ENCODE measurements at regions not wholly inside any gene's neighbourhood (a gene's known extent, or its start where the extent isn't known, plus 50 kb on each side); places are given as distances from the start of the nearest gene placed in this dataset.
"Not testable (repeated sequence)": the region's sequence is repeated elsewhere in the genome, so short reads cannot be mapped to it uniquely, and the experiment has no call there.

DNA sequence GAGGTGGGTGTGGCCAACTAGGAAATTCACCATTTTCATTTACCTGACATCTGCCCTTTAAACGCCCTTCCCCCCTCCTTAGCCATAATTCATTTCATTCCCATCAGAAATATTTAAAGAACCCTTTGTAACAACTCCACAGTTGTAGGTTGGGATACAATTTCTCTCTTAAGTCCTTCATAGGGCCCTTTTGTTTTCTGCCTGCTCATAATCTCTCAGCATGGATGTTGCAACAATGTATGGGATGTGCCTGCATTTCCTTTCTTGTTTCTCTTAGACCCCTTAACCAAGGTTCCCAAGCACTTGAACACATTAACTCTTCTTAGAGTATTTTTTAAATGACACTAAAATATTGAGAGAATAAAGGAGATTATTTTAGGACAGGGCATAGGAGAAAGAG, 51.7 kb upstream of the MYO10 start:
- DNase-seq: no peak

DNA sequence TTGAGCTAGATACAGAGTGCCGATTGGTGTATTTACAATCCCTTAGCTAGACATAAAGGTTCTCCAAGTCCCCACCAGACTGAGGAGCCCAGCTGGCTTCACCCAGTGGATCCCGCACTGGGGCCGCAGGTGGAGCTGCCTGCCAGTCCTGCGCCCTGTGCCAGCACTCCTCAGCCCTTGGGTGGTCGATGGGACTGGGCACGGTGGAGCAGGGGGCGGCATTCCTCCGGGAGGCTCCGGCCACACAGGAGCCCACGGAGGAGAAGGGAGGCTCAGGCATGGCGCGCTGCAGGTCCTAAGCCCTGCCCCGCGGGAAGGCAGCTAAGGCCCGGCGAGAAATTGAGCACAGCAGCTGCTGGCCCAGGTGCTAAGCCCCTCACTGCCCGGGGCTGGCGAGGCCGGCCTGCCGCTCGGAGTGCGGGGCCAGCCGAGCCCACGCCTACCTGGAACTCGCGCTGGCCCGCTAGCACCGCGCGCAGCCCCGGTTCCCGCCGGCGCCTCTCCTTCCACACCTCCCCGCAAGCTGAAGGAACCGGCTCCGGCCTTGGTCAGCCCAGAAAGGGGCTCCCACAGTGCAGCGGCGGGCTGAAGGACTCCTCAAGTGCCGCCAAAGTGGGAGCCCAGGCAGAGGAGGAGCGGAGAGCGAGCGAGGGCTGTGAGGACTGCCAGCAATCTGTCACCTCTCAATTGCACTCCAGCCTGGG, 54.9 kb upstream of the MYO10 start:
- not testable (repeated sequence) for DNase-seq

DNA sequence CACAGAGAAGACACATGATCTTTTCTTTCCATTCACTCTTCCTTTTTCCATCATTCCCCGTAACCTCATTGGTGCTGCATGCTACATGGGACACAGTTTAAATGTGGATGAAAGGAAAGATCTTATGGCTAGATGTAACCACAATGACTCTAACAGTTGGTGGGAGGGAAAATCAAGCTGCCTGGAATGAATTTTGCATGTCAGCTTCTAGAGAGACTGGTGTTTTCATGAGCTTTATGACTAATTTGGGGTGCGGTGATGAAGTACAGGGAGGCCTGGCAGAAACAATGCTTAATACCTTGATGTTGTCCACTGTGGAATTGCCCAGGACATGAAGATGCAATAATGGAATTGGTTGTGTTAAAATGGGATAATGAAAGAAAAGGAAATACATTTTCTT, 55.9 kb upstream of the MYO10 start:
- DNase-seq: peak; percentile 15

DNA sequence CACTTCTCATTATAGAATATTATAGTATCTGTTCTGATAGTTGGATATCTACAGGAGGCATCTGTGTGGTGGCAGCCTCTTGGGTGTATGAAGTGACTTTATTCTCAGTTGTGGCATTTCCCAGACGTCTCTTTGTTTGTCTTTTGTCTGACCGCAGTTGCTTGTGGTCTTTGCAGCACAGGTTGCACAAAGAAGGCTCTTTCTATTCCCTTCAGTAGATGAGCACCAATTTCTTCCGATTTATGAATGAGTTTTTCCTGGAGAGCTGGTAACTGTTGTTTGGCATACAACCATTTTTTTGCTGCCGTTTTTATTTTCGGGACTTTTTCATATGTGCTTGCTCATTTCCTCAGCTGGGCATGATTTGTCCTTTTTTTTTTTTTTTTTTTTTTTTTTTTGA, 56.4 kb upstream of the MYO10 start:
- no peak for DNase-seq

DNA sequence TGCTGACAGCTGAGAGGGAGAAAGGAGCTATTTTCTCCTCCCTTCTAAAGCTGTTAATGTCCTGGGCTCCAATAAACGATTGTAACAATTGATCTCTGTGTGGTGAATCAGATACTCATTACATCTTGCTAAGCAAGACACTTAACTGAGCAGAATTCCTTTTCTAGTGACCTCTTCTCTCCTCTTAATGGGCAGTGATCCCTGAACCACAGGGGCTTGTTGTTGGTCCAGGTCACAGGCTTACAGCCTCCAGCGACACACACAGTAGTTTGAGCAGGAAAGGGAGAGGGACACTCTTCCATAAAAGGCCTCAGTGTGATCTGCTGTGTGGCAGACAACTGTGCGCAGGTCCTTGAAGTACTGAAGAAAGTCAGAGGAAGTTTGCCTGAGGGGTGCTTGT, 58.5 kb upstream of the MYO10 start:
- DNase-seq: no peak

DNA sequence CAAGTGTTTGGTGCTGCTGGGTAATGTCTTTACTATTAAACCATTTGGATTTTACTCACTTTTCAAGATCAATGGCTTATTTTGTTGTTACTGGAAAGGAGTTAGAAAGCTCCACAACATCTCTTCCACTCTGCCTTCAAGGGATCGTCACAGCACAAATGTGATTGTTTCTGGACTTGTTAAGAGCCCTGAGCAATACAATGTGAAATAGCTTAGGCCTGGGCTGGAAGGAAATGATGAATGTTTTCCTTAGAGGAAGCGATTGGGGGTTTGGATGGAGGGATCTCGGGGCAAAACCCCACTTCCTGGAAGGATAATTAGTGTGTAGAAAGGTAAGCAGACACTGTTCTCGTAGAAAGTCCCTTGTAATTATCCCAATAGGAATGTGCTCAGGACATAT, 59.3 kb upstream of the MYO10 start:
- DNase-seq: no peak

DNA sequence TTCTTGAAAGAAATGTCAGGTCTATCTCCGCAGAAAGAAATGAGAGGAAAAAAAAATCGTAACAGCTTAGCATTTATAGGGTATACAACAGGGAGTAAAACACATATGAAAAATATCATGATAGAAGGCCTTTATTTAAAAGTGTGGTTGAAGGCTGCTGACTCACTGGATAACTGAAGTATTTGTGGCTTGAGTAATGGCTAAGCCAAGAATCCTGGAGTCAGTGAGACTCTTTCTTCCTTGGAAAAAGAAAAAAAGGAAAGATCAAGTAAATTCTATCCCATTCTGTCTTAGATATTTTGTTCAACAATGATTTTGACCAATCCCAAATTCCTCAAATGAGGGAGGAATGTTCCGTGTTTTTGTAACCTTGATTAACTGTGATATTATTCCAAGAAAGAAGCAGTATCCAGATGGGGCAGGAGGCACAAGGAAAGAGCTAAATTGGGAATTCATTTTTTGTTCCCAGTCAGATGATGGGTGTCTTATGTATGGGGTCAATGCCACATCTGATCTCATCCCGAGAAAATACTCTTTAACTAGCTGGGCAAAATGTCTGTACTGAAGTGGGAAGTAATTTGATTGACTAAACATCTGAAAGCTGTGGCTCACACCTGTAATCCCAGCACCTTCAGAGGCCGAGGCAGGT, 64.3 kb upstream of the MYO10 start:
- DNase-seq: peak; percentile 97

DNA sequence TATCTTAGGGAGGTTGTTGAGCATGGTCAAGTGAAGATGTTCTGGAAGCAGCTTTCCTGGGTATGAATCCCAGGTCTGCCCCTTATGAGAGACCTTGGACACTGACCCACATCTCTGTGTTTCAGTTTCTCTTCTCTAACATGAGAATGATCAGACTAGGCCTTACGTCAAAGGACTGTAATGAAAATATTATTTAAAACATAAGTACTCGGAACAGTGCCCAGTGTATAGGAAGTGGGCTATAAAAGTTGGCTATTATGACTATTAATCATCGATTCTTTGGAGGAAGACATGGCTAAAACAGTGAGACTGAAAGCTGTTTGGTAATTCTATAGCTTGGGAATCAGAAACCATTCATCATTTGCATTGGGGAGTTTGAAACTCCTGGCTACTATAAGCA, 65.3 kb upstream of the MYO10 start:
- DNase-seq: no peak

DNA sequence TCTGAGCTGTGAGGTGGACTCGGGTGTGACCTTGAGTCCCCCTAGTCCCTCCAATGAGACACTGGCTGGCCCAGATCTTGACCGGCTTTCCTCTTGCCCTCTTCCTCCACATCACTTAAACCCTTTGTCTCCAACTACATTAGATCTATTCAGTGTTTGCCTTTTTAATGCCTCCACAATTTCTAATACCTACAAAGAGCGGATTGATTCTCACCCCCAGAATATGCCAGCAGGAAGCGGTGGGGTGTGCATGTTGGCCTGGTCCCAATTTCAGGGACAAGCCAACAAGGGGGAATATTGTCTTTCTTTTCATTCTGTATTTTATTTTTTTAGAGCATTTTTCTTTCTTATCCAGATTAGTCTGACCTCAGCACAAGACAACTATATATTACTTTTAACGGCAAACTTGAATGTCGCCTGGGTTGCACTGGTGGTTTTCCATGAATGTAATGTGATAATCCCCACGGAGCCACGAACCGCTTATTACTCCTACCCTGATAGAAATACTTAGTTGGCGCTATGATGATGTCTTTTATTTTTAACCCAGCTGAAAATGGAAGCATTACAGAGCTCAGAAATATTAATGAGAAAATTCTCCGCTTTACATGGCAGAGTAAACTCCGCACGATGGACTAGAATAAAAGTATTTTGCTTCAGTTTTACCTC, 68.5 kb upstream of the MYO10 start:
- no peak for DNase-seq

DNA sequence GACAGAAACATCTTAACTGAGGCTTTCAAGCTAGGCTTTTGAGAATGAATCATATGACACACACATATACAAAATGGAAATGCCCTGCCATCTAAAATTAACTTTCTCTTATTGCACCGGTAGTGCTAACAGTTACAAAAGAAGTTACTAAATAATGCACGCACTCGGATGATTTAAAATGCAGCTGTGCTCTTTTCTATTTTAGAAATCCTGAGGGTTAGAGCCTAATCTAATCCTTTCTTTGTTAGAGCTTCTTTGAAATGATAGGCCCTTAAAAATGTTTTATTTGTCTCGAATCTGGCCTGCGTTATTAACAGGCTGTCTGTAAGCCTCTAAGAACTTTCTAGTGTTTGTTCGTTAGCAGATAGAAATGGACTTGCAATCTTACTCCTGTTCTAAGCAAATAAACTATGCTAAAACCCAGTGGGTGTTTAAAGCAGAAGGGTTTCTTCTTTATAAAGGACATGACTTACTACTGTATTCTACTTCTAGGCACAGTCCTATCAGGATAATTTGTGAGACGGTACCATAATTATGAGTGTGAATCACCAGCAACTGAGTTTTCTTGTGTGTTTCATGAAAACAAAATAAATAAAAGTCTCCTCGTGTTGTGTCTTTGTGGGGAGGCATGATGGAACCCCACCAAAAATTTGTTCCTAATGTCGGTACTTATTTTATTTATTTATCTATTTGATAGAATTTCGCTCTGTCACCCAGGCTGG, 69.2 kb upstream of the MYO10 start:
- no peak for DNase-seq

DNA sequence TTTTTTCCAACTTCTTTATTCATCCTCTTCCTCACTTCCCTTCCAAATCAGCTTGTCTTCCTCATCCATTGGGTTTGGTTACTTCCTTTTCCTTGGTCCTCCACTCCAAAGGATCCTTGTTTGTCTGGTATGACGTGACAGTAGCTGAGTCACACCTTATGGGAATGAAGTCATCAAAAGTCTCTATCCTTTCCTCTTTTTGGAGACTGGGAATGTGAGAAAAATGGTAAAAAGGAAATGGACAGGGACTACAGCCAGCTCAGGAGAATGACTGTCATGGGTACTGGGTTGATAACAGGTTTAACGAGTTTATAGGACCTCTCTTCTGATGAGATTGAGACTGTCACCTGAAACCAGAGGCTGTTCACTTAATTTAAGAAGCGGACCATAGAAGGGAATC, 76.2 kb upstream of the MYO10 start:
- DNase-seq: peak; percentile 1

DNA sequence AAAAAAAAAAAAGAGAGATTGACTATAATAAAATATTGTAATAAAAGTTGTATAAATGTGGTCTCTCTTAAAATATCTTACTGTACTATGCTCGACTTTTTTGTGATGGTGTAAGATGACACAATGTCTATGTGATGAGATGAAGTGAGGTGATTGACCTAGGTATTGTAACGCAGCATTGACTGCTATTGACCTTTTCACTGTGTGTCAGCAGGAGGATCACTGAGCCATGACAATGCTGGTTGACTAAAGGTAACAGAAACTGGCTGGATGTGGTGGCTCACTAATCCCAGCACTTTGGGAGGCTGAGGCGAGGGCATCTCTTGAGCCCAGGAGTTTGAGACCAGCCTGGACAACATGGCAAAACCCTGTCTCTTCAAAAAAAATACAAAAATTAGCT, 78.6 kb upstream of the MYO10 start:
- DNase-seq: no peak

DNA sequence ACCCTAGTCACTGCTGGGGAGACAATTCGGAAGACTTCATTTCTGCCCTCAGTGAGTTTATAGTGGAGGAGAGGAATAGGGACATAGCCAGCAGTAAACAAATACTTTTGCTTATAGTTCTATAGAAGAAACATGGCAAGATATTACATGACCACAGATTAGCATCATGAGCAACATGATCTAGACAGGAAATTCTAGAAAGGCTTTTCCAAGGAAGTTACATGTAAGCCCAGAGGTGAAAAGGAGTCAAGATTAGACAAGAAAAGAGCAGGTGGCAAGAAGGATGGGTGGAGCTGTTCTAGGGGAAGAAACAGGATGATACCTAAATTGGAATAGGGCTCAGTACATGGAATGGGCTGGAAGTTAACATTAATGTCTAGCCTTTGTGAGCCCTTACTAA, 82.8 kb upstream of the MYO10 start:
- DNase-seq: no peak

DNA sequence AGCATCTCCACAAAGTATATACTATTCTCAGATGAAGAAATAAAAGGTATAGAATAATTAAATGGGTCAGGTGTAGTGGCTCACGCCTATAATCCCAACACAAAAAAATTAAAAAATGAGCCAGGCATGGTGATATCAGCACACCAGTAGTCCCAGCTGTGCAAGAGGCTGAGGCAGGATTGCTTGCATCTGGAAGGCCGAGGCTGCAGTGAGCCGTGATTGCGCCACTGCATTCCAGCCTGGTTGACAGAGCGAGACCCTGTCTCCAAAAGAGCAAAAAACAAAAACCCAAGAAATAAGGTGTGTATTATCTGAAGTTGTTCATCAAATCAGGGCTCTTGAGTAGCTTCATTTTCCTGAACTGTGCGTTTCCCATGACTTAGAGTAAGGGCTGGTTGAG, 83.2 kb upstream of the MYO10 start:
- no peak for DNase-seq

DNA sequence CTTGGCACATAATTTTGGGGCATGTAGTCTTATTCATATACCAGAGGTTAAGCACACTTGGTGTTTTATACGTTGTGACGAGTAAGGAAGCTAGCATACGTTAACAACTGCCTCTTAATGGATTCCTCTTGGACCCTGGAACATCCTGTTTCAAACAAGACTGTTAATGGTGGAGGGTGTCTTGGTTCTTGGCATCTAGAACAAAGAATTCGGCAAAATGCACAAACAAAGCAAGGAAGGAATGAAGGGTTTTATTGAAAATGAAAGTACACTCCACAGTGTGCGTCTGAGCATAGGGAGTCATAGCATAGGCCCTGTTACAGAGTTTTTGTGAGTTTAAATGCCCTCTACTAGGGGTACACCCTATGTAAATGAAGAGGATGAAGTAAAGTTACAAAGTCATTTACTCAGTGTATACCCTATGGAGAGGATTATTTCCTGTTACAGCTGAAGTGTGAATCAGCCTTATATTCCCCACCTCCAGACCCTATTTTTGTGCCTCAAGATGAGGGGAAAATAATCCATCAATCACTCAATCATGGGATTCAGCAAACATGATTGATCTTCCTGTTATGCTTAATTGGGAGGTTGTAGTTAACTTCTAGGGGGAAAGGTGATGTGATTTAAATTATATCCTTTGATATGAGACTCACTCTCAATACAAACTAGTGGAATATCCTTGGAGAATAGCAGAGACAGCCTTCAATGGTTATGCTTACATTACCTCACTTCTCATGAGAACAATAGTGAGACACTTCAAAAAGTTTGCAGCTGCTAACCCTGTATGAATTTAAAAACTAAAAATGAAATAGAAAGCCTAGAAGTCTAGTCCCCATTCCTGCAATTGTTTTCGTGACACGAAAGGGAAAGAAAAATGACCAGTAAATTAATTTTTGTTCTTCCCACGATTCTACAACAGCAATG, 84.9 kb upstream of the MYO10 start:
- DNase-seq: no peak

DNA sequence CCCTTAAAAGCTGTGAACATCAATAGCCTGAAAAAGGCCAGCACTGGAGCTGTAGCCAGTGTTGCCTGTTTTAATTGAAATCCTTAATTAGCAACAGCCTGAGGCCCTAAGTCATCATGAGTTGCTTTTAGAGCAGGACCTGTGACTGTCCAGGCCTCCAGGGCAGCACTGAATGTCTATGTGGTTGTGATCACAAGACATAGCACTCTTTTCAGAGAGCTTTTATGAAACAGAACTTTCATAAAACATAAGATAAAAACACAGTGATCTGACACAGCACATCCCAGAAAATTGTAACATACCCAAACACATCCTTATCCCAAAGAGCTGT, 85.5 kb upstream of the MYO10 start:
- no peak for DNase-seq

DNA sequence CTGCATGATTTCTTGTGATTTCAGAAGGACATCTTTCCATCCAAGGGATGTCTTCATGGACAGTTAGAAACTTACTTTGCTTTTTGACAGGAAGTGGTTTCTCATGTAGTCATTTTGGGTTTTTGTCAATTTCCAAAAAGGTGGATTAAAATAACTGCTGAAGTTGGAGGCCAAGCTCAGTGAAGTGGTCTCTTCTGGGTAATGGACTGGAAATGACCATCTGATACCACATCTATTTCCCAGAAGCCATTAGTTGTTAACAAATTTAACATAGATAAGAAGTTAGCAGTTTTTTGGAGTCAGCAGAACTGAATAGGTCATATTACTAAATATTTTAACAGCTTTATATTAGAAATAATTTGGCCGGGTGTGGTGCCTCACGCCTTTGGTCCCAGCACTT, 86.2 kb upstream of the MYO10 start:
- no peak for DNase-seq

DNA sequence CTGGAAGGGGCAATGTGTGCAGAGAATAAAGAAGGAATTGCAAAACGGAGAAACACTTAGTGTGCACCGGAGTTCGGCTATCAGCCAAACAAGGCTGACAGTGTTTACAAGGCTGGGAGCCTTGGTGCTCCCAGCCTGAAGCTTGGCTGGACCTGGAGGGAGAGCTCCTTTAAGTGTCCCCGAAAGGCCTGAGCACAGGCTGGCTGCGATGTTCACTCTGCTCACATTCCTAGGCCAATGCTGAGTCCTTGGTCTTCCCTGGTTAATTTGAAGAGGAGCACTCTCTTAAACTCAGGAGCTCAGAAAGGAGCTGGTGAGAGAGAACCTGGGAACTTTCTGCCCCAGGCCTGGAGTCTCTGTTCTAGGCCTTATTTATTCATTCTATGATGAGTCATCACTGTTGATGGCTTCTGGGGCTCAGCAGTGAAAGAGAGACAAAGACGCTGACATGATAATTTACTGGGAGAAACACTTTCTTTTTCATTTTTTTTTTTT, 88.6 kb upstream of the MYO10 start:
- peak; percentile 18 for DNase-seq

DNA sequence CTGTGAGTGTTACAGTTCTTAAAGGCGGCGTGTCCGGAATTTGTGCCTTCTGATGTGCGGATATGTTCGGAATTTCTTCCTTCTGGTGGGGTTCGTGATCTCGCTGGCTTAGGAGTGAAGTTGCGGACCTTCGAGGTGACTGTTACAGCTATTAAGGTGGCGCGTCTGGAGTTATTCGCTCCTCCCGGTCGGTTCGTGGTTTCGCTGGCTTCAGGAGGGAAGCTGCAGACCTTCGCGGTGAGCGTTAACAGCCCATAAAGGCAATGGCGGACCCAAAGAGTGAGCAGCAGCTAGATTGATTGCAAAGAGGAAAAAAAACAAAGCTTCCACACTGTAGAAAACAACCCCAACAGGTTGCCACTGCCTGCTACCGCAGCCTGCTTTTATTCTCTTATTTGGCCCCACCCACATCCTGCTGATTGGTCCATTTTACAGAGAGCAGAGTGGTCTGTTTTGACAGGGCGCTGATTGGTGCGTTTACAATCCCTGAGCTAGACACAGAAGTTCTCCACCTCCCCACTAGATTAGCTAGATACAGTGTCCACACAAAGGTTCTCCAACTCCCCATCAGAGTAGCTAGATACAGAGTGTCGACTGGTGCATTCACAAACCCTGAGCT, 95.7 kb upstream of the MYO10 start:
- not testable (repeated sequence) for DNase-seq

DNA sequence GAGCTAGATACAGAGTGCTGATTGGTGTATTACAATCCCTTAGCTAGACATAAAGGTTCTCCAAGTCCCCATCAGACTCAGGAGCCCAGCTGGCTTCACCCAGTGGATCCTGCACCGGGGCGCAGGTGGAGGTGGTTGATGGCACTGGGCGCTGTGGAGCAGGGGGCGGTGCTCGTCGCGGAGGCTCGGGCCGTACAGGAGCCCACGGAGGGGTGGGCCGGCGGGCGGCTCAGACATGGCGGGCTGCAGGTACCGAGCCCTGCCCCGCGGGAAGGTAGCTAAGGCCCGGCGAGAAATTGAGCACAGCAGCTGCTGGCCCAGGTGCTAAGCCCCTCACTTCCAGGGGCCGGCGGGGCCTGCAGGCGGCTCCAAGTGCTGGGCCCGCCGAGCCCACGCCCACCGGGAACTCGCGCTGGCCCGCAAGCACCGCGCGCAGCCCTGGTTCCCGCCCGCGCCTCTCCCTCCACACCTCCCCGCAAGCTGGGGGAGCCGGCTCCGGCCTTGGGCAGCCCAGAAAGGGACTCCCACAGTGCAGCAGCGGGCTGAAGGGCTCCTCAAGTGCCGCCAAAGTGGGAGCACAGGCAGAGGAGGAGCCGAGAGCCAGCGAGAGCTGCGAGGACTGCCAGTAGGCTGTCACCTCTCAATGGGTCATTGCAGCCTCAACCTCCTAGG, 96.4 kb upstream of the MYO10 start:
- not testable (repeated sequence) for DNase-seq

DNA sequence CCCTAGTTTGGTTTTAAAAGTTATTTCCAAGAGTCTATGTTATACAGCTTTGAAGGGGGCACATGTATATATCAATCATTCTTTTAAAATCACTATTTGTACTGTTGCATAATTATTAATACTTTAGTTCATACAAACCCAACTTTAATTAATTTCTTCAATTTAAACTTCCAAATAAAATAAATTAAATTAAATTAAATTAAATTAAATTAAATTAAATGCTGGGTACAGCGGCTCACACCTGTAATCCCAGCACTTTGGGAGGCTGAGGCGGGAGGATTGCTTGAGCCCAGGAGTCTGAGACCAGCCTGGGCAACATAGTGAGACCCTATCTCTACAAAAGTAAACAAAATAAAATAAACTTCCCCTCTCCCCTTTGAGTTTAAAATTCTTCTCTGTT, 98.9 kb upstream of the MYO10 start:
- not testable (repeated sequence) for DNase-seq

DNA sequence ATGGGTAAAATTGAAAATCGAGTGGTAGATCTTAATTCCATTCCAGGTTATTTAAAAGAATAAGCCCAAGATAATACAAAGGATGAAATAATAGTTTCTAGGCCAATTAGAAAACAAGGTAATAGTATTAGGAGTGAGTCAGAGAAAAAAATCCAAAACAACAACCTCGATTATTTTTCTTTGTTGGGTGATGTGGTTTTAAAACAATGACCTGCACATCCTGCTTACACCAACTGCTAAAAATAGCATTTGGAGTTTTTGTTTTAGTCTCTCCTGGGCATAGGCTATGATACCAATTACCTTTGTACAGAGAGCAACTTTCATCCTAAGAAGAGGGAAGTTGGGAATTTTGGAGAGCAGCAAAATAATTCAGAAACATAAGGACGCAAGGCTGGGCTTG, 101.7 kb upstream of the MYO10 start:
- DNase-seq: peak; percentile 30

All from kidney glomerular epithelial cell (primary cell).